K562 (cell line): ENCODE measurements at regions not wholly inside any gene's neighbourhood (a gene's known extent, or its start where the extent isn't known, plus 50 kb on each side); places are given as distances from the start of the nearest gene placed in this dataset.

Experiments used
- ATAC-seq: fragments of 200-7000 bp; cut with Tn5 transposase; 3 replicates; pipeline ENCODE4 v1.9.1; 2020; ENCODE audit warnings: moderate library complexity
- BruUV-seq: library from RNA; stranded (reverse); fragments of 400-500 nt; replicated peaks from 2 replicates; lab custom pipeline; 2021; lab: Mats Ljungman, UMichigan
- CTCF ChIA-PET: fragments of 300-600 bp; formaldehyde crosslinking; extraction: SDS; loops from one replicate; lab custom pipeline; 2021; ENCODE audit warnings: low intra/inter-chr PET ratio; lab: Yijun Ruan, JAX
- POLR2A ChIA-PET: fragments of 300-600, 350-650 bp; sonication (Branson Sonifier 250); formaldehyde crosslinking; extraction: SDS; loops from one replicate; lab custom pipeline; 2021; ENCODE audit warnings: antibody characterized with exemption, inconsistent platforms; lab: Yijun Ruan, JAX
- DNase-seq, 4 experiments: peaks; one replicate each; pipeline versions ENCODE4 v3.0.0 to v3.0.0-alpha.2; 2011 to 2018; ENCODE audit warnings: low spot score in 3 of 4, mixed read lengths in 3 of 4; ENCODE audit errors: extremely low read depth in 1 of 4
- FAIRE-seq: peaks from 2 replicates; lab custom pipeline; 2011; peaks lifted over from hg19 to GRCh38; lab: Jason Lieb, UNC
- H2AFZ ChIP-seq: 2 replicates; pipeline ENCODE4 v1.6.0; 2011; ENCODE audit warnings: low read depth, low read length, control low read depth, inconsistent platforms
- H3K27ac ChIP-seq: fragments of 200-600 bp; 3 replicates; pipeline ENCODE4 v1.8.0; 2011; ENCODE audit warnings: low read depth, mild to moderate bottlenecking, control low read depth, inconsistent platforms, low read length, moderate library complexity, mixed read lengths; ENCODE audit errors: extremely low read depth
- H3K27me3 ChIP-seq, 2 experiments: fragments of 300-600 bp in 1 of 2; 2 replicates in 1 of 2; 3 replicates in 1 of 2; pipeline versions ENCODE4 v1.6.0 to v1.8.0; 2011; ENCODE audit warnings: inconsistent platforms in 2 of 2, low read length in 2 of 2, mild to moderate bottlenecking in 1 of 2, mixed read lengths in 1 of 2, moderate library complexity in 1 of 2; ENCODE audit not compliant: control insufficient read depth in 2 of 2, insufficient read depth in 2 of 2
- H3K36me3 ChIP-seq: fragments of 300-600 bp; 3 replicates; pipeline ENCODE4 v1.8.0; 2011; ENCODE audit warnings: mild to moderate bottlenecking, low read length, inconsistent platforms; ENCODE audit not compliant: control insufficient read depth, insufficient read depth
- H3K4me1 ChIP-seq, 2 experiments: fragments of 200-600 bp in 1 of 2; replicated peaks in 1 of 2; 2 replicates in 1 of 2; 3 replicates in 1 of 2; pipeline versions ENCODE4 v1.5.1 to v1.8.0; 2011; ENCODE audit warnings: inconsistent platforms in 2 of 2, low read length in 2 of 2, mild to moderate bottlenecking in 1 of 2, mixed read lengths in 1 of 2, moderate library complexity in 1 of 2; ENCODE audit not compliant: control insufficient read depth in 2 of 2, insufficient read depth in 2 of 2
- H3K4me2 ChIP-seq: 2 replicates; pipeline ENCODE4 v1.6.1; 2011; ENCODE audit warnings: low read length, control low read depth, inconsistent platforms, mixed read lengths; ENCODE audit not compliant: insufficient read depth
- H3K4me3 ChIP-seq: fragments of 200-600 bp; sonication (generic), shearing (Covaris generic); 2 replicates; pipeline ENCODE4 v1.5.1; 2016; ENCODE audit warnings: control low read depth, inconsistent platforms
- H3K79me2 ChIP-seq: fragments of 200-600 bp; 3 replicates; pipeline ENCODE4 v1.8.0; 2011; ENCODE audit warnings: low read length, inconsistent platforms; ENCODE audit not compliant: control insufficient read depth, insufficient read depth
- H3K9ac ChIP-seq, 2 experiments: 2 replicates each; pipeline versions ENCODE4 v1.6.0 to v1.6.1; 2011; ENCODE audit warnings: low read depth in 2 of 2, low read length in 2 of 2, control low read depth in 1 of 2, inconsistent platforms in 1 of 2, mild to moderate bottlenecking in 1 of 2, mixed read lengths in 1 of 2; ENCODE audit not compliant: insufficient read depth in 1 of 2
- H3K9me1 ChIP-seq: one replicate; pipeline ENCODE4 v1.6.0; 2011; ENCODE audit warnings: inconsistent platforms, mild to moderate bottlenecking, low read length, moderate library complexity; ENCODE audit not compliant: control insufficient read depth, insufficient read depth
- H3K9me3 ChIP-seq: replicated peaks from 2 replicates; pipeline ENCODE4 v1.5.1; 2011; ENCODE audit warnings: low read depth, low read length, inconsistent platforms; ENCODE audit not compliant: control insufficient read depth, insufficient read depth
- H4K20me1 ChIP-seq: replicated peaks from 2 replicates; pipeline ENCODE4 v1.6.1; 2011; ENCODE audit warnings: low read length, inconsistent platforms, mixed read lengths; ENCODE audit not compliant: control insufficient read depth, insufficient read depth
- CHD4 ChIP-seq: fragments of 200-600 bp; sonication (generic); IDR thresholded peaks from 3 replicates; pipeline ENCODE4 v1.6.1; 2012; ENCODE audit warnings: low read depth, mild to moderate bottlenecking, mixed read lengths, low read length, inconsistent platforms; ENCODE audit not compliant: insufficient read depth, insufficient replicate concordance, poor library complexity, severe bottlenecking
- ERF ChIP-seq: fragments of 450-650 bp; formaldehyde crosslinking; IDR thresholded peaks from 2 replicates; pipeline ENCODE4 v1.4.0; 2020; ENCODE audit warnings: mild to moderate bottlenecking, mixed read lengths
- ESRRA ChIP-seq: fragments of 450-650 bp; IDR thresholded peaks from 2 replicates; pipeline ENCODE4 v1.6.1; 2014; ENCODE audit warnings: low read depth, mild to moderate bottlenecking, moderate library complexity, borderline replicate concordance
- ESRRB ChIP-seq: fragments of 250-450 bp; sonication (Bioruptor Pico); IDR thresholded peaks from 2 replicates; pipeline ENCODE4 v1.5.0; 2020; ENCODE audit warnings: mild to moderate bottlenecking, moderate library complexity, borderline replicate concordance
- KAT2B ChIP-seq: IDR thresholded peaks from one replicate; pipeline ENCODE4 v1.6.1; 2012; ENCODE audit warnings: low read depth, mild to moderate bottlenecking, control low read depth, inconsistent platforms, low read length, moderate library complexity
- MCM3 ChIP-seq: fragments of 450-650 bp; IDR thresholded peaks from 2 replicates; pipeline ENCODE4 v1.6.1; 2016
- PBX2 ChIP-seq, 2 experiments: IDR thresholded peaks in 1 of 2; conservative IDR thresholded peaks in 1 of 2; 2 replicates each; pipeline ENCODE4 v1.6.1; 2016; ENCODE audit warnings: low read depth in 2 of 2, mild to moderate bottlenecking in 1 of 2, missing compliant biosample characterization in 1 of 2, missing genetic modification characterization in 1 of 2, moderate library complexity in 1 of 2
- SAFB ChIP-seq: fragments of 200-400 bp; formaldehyde crosslinking; IDR thresholded peaks from 2 replicates; pipeline ENCODE4 v1.6.1; 2017; ENCODE audit warnings: low read depth, low read length, borderline replicate concordance
- SREBF1 ChIP-seq: fragments of 150-350 bp; IDR thresholded peaks from 2 replicates; pipeline ENCODE4 v1.6.1; 2014; ENCODE audit warnings: antibody characterized with exemption, low read depth, low read length, borderline replicate concordance
- STAT5A ChIP-seq: IDR thresholded peaks from 2 replicates; pipeline ENCODE4 v1.6.1; 2012; ENCODE audit warnings: low read length, inconsistent platforms, borderline replicate concordance
- TRIM24 ChIP-seq, 2 experiments: fragments of 450-650 bp; IDR thresholded peaks; 2 replicates each; pipeline ENCODE4 v1.6.1; 2016
- ZKSCAN1 ChIP-seq: fragments of 150-350 bp; IDR thresholded peaks from 2 replicates; pipeline ENCODE4 v1.6.1; 2016; ENCODE audit warnings: low read depth, low read length
- ZNF280B ChIP-seq: fragments of 250-450 bp; sonication (Bioruptor Pico); IDR thresholded peaks from 2 replicates; pipeline ENCODE4 v1.5.1; 2021; ENCODE audit warnings: mild to moderate bottlenecking
- ZNF347 ChIP-seq: fragments of 450-650 bp; formaldehyde crosslinking; IDR thresholded peaks from 2 replicates; pipeline ENCODE4 v1.4.0; 2020; ENCODE audit warnings: low read depth, mild to moderate bottlenecking, moderate library complexity
- ZNF699 ChIP-seq: fragments of 250-450 bp; sonication (Bioruptor Pico); IDR thresholded peaks from 2 replicates; pipeline ENCODE4 v1.8.0; 2021; ENCODE audit warnings: mild to moderate bottlenecking, moderate library complexity; ENCODE audit not compliant: insufficient replicate concordance
- WGBS: fragments of 100-300 bp; shearing (Covaris generic); methylation state at CpG from one replicate; pipeline ENCODE4 v1.1.6; 2016; ENCODE audit warnings: low coverage, mixed read lengths; ENCODE audit not compliant: insufficient coverage; ENCODE audit errors: missing lambda C conversion rate; 5-methylcytosine and 5-hydroxymethylcytosine counted together
- in situ Hi-C: fragments of 300-500 bp; cut with MboI; formaldehyde crosslinking; loops from 4 replicates; pipeline ENCODE4 v1.15.0; 2018; ENCODE audit warnings: inconsistent platforms, mixed read lengths
- intact Hi-C: fragments of 100-400 bp; cut with micrococcal nuclease; formaldehyde crosslinking; loops from 2 replicates; pipeline ENCODE4 v1.14.2; 2022

GRCh38 chr19:30911491-30911890 lies 437.7 kb downstream of the TSHZ3 start (continued):
- TF ChIP-seq PBX2 (CRISPR knock-in tag; IDR thresholded peaks at IDR 0.05; ENCODE audit: low read depth), result no peak
- no peak for TF ChIP-seq PBX2 (tag; conservative IDR thresholded peaks at IDR 0.05; ENCODE audit: low read depth)
- no peak for TF ChIP-seq ESRRA
- no peak for TF ChIP-seq STAT5A

GRCh38 chr19:30910485-30911240 lies 438.6 kb downstream of the TSHZ3 start:
- BruUV-seq, result no TSS peak
- intact Hi-C loops, result no loop called here
- Histone ChIP-seq H4K20me1 (no peaks in the 10 kb centered on the region), H3K4me2 (no peak overlapping the region), H3K36me3 (no peaks in the 10 kb centered on the region), H3K9ac (no peak overlapping the region), H3K4me3 (no peak overlapping the region), H3K9me1 (no peaks in the 10 kb centered on the region), H3K9me3 (no peaks in the 10 kb centered on the region; the same call in 1 of the 2 replicates), H3K79me2 (no peaks in the 10 kb centered on the region), H3K27me3 (peaks cover 0 to 29% of the 10 kb centered on the region in 2 experiments; a peak in 1 of 5 replicates), H3K4me1 (peaks cover 0 to 5% of the 10 kb centered on the region in 2 experiments; a peak in 2 of 5 replicates), H3K27ac (no peak overlapping the region), H2AFZ (no peak overlapping the region)
- ChIA-PET POLR2A (interaction anchor here (0.6 to 1.1 kb wide), 2 partner anchors 15 to 258 kb away, joined by 3 read pairs; no protein-coding TSS in a partner anchor), CTCF (no interaction called here)
- FAIRE-seq, result no peak
- in situ Hi-C loops, result no loop called here
- 3% methylated on average over 16 of the region's 16 CpGs for WGBS
- ATAC-seq, result no peak
- TF ChIP-seq SAFB, result no peak
- no peak for TF ChIP-seq ZNF347 (CRISPR knock-in tag)
- no peak for TF ChIP-seq SREBF1
- TF ChIP-seq ZKSCAN1, result no peak
- no peak for TF ChIP-seq ESRRB (CRISPR knock-in tag)
- no peak for TF ChIP-seq KAT2B
- TF ChIP-seq ZNF699 (CRISPR knock-in tag), result no peak
- TF ChIP-seq MCM3, result no peak
- TF ChIP-seq ZNF280B (CRISPR knock-in tag), result no peak
- TF ChIP-seq TRIM24 (IDR thresholded peaks at IDR 0.05), result no peak
- no peak for TF ChIP-seq ERF (CRISPR knock-in tag)
- TF ChIP-seq CHD4, result no peak
- DNase-seq, result no peak
